RWPE2 (cell line): ENCODE measurements at regions not wholly inside any gene's neighbourhood (a gene's known extent, or its start where the extent isn't known, plus 50 kb on each side); places are given as distances from the start of the nearest gene placed in this dataset.

Source experiments
- ATAC-seq: fragments of 200-7000 bp; cut with Tn5 transposase; 3 replicates; pipeline ENCODE4 v1.9.1; 2021; ENCODE audit warnings: low read depth
- DNase-seq: peaks from one replicate; pipeline ENCODE4 v3.0.0-alpha.2; 2020; ENCODE audit warnings: low spot score
- H3K27ac ChIP-seq: fragments of 450-650 bp; 2 replicates; pipeline ENCODE4 v1.5.1; 2017; ENCODE audit warnings: mild to moderate bottlenecking; ENCODE audit not compliant: poor library complexity, severe bottlenecking
- H3K27me3 ChIP-seq: fragments of 250-450 bp; sonication (Bioruptor Pico); 2 replicates; pipeline ENCODE4 v1.5.1; 2021; ENCODE audit warnings: mild to moderate bottlenecking, moderate library complexity; ENCODE audit not compliant: insufficient read depth, poor library complexity, severe bottlenecking
- H3K36me3 ChIP-seq: fragments of 250-450 bp; sonication (Bioruptor Pico); 2 replicates; pipeline ENCODE4 v1.5.1; 2020; ENCODE audit warnings: low read depth, mild to moderate bottlenecking, moderate library complexity
- H3K4me1 ChIP-seq: fragments of 250-450 bp; sonication (Bioruptor Pico); 2 replicates; pipeline ENCODE4 v1.5.1; 2021; ENCODE audit warnings: mild to moderate bottlenecking, moderate library complexity; ENCODE audit not compliant: insufficient read depth, poor library complexity, severe bottlenecking
- H3K4me3 ChIP-seq: fragments of 250-450 bp; sonication (Bioruptor Pico); 2 replicates; pipeline ENCODE4 v1.5.1; 2021; ENCODE audit warnings: mild to moderate bottlenecking, moderate library complexity; ENCODE audit not compliant: severe bottlenecking
- H3K9me3 ChIP-seq: fragments of 250-450 bp; sonication (Bioruptor Pico); 2 replicates; pipeline ENCODE4 v1.5.1; 2021; ENCODE audit warnings: mild to moderate bottlenecking, moderate library complexity; ENCODE audit not compliant: severe bottlenecking
- CTCF ChIP-seq: fragments of 450-650 bp; IDR thresholded peaks from one replicate; pipeline ENCODE4 v1.5.1; 2017; ENCODE audit warnings: mild to moderate bottlenecking, moderate library complexity; ENCODE audit not compliant: poor library complexity, severe bottlenecking

- H3K4me1 ChIP-seq, result no peaks in the 10 kb centered on the region
- H3K27ac ChIP-seq, result no peak overlapping the region
- H3K36me3 ChIP-seq, result no peaks in the 10 kb centered on the region
- no peak overlapping the region for H3K4me3 ChIP-seq
- no peaks in the 10 kb centered on the region for H3K27me3 ChIP-seq
- DNase-seq (no peak), ATAC-seq (no peak)
- H3K9me3 ChIP-seq, result no peaks in the 10 kb centered on the region
- TF ChIP-seq CTCF, result no peak
Measured at GRCh38 chr7:28243861-28244260, 63.3 kb upstream of the JAZF1 start.

DNA sequence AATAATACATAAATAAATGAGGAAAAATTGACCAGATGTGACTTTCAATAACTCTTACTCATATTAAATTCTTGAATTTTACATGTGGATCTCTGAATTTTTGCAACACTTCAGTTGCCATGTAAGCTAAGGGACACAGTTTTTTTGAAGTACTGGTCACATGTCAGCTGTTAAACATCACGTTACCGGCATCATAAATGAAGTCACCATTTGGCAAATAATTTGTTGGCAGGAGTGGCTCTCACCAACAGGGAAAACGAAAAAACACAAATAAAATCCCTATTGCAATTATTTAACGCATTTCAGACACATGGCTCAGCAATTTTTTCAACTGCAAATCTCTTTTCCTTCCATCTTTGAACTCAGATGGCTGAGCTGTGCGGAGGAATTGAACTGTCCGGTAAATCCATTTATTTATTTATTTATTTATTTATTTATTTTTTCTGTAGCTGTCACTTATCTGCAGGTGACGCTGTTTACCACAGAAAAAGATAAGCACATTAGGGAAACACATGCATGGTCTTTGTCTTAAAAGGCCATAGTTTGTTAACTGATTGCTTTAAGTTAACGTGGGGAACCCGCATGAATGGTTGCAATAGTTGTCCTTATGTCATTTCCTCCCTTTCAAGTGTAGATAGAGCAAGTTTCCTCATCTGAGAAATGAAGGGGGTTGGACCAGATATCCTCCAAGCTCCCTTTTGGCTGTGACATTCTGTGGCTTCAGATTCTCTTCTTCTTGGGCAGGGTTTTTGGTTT is 64.7 kb upstream of the JAZF1 start:
- Histone ChIP-seq H3K27me3 (no peaks in the 10 kb centered on the region), H3K4me1 (no peaks in the 10 kb centered on the region), H3K36me3 (no peaks in the 10 kb centered on the region), H3K9me3 (no peaks in the 10 kb centered on the region), H3K4me3 (no peak overlapping the region), H3K27ac (no peak overlapping the region)
- no peak for TF ChIP-seq CTCF
- ATAC-seq (no peak), DNase-seq (no peak)

GRCh38 chr7:28246921-28247461 is 66.4 kb upstream of the JAZF1 start:
- DNase-seq (no peak), ATAC-seq (no peak)
- H3K27ac ChIP-seq, result no peak overlapping the region
- H3K4me3 ChIP-seq, result no peak overlapping the region
- no peak for TF ChIP-seq CTCF
- no peaks in the 10 kb centered on the region for H3K27me3 ChIP-seq
- no peaks in the 10 kb centered on the region for H3K36me3 ChIP-seq
- H3K9me3 ChIP-seq, result no peaks in the 10 kb centered on the region
- H3K4me1 ChIP-seq, result no peaks in the 10 kb centered on the region

GRCh38 chr7:28258240-28258639 is 77.6 kb upstream of the JAZF1 start:
- Histone ChIP-seq H3K9me3 (no peaks in the 10 kb centered on the region), H3K36me3 (no peaks in the 10 kb centered on the region), H3K27me3 (peaks cover 6% of the 10 kb centered on the region), H3K4me1 (no peaks in the 10 kb centered on the region), H3K27ac (no peak overlapping the region), H3K4me3 (no peak overlapping the region)
- DNase-seq, result no peak
- no peak for ATAC-seq
- no peak for TF ChIP-seq CTCF

GRCh38 chr7:28260969-28261368 is 80.4 kb upstream of the JAZF1 start:
- H3K4me1 ChIP-seq, result no peaks in the 10 kb centered on the region

More at GRCh38 chr7:28260969-28261368, 80.4 kb upstream of the JAZF1 start:
- DNase-seq (no peak), ATAC-seq (no peak)
- Histone ChIP-seq H3K36me3 (no peaks in the 10 kb centered on the region), H3K4me3 (no peak overlapping the region), H3K27ac (no peak overlapping the region), H3K9me3 (no peaks in the 10 kb centered on the region), H3K27me3 (peaks cover 6% of the 10 kb centered on the region)
- no peak for TF ChIP-seq CTCF
